ENCODE measurements at regions not wholly inside any gene's neighbourhood (a gene's known extent, or its start where the extent isn't known, plus 50 kb on each side); places are given as distances from the start of the nearest gene placed in this dataset.
"Not testable (repeated sequence)": the region's sequence is repeated elsewhere in the genome, so short reads cannot be mapped to it uniquely, and the experiment has no call there.

DNA sequence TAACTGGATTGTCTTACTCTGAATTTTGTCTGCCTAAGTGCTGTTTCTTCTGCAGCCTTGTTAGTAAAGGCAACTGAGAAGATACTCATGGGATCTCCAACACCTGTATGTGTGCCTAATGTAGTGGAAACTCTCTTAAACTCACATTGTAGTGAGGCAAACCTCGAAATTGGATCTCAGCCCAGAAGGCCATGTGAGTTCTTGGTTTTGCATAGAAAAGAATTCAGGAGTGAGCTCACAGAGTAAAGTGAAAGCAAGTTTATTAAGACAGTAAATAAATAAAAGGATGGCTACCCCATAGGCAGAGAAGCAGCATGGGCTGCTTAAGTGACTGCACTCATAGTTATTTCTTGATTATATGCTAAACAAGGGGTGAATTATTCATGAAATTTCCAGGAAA, 1344.7 kb downstream of the NCAM2 start:
- H3K27me3 ChIP-seq (ENCODE audit: control insufficient read depth, insufficient read depth, low read length): no peaks in the 10 kb centered on the region
- no peaks in the 10 kb centered on the region for H3K36me3 ChIP-seq (ENCODE audit: control insufficient read depth, insufficient read depth, low read length)
- H3K4me3 ChIP-seq (ENCODE audit: low read depth, low read length): no peak overlapping the region
- H3K9me3 ChIP-seq (ENCODE audit: control insufficient read depth, insufficient read depth, low read length): peaks cover 30% of the 10 kb centered on the region
- H3K9ac ChIP-seq (ENCODE audit: low read depth, low read length): no peak overlapping the region
- H3K4me1 ChIP-seq (ENCODE audit: control insufficient read depth, insufficient read depth, low read length): 0 out of 2 replicates have a peak, but pooled peaks cover 13% of the 10 kb centered on the region
- H3K27ac ChIP-seq (ENCODE audit: low read depth, low read length): no peak overlapping the region

GRCh38 chr21:22343303-22343702, 1345.1 kb downstream of the NCAM2 start:
- 0 out of 2 replicates have a peak, but pooled peaks cover 13% of the 10 kb centered on the region for H3K4me1 ChIP-seq (ENCODE audit: control insufficient read depth, insufficient read depth, low read length)
- H3K9ac ChIP-seq (ENCODE audit: low read depth, low read length): no peak overlapping the region
- no peaks in the 10 kb centered on the region for H3K36me3 ChIP-seq (ENCODE audit: control insufficient read depth, insufficient read depth, low read length)
- H3K27me3 ChIP-seq (ENCODE audit: control insufficient read depth, insufficient read depth, low read length): no peaks in the 10 kb centered on the region
- no peak overlapping the region for H3K4me3 ChIP-seq (ENCODE audit: low read depth, low read length)
- peaks cover 26% of the 10 kb centered on the region for H3K9me3 ChIP-seq (ENCODE audit: control insufficient read depth, insufficient read depth, low read length)
- H3K27ac ChIP-seq (ENCODE audit: low read depth, low read length): no peak overlapping the region

GRCh38 chr21:22343721-22344120, 1345.5 kb downstream of the NCAM2 start:
- Histone ChIP-seq H3K27ac (ENCODE audit: low read depth, low read length) (no peak overlapping the region), H3K9ac (ENCODE audit: low read depth, low read length) (no peak overlapping the region), H3K9me3 (ENCODE audit: control insufficient read depth, insufficient read depth, low read length) (peaks cover 23% of the 10 kb centered on the region)

GRCh38 chr21:22345624-22346023, 1347.4 kb downstream of the NCAM2 start:
- Histone ChIP-seq H3K4me1 (ENCODE audit: control insufficient read depth, insufficient read depth, low read length) (0 out of 2 replicates have a peak, but pooled peaks cover 13% of the 10 kb centered on the region), H3K27me3 (ENCODE audit: control insufficient read depth, insufficient read depth, low read length) (no peaks in the 10 kb centered on the region), H3K36me3 (ENCODE audit: control insufficient read depth, insufficient read depth, low read length) (no peaks in the 10 kb centered on the region), H3K27ac (ENCODE audit: low read depth, low read length) (no peak overlapping the region), H3K4me3 (ENCODE audit: low read depth, low read length) (no peak overlapping the region), H3K9ac (ENCODE audit: low read depth, low read length) (no peak overlapping the region), H3K9me3 (ENCODE audit: control insufficient read depth, insufficient read depth, low read length) (peaks cover 7% of the 10 kb centered on the region)

More at GRCh38 chr21:22343721-22344120, 1345.5 kb downstream of the NCAM2 start:
- H3K4me3 ChIP-seq (ENCODE audit: low read depth, low read length): no peak overlapping the region
- H3K4me1 ChIP-seq (ENCODE audit: control insufficient read depth, insufficient read depth, low read length): 0 out of 2 replicates have a peak, but pooled peaks cover 13% of the 10 kb centered on the region
- H3K36me3 ChIP-seq (ENCODE audit: control insufficient read depth, insufficient read depth, low read length): no peaks in the 10 kb centered on the region
- no peaks in the 10 kb centered on the region for H3K27me3 ChIP-seq (ENCODE audit: control insufficient read depth, insufficient read depth, low read length)

DNA sequence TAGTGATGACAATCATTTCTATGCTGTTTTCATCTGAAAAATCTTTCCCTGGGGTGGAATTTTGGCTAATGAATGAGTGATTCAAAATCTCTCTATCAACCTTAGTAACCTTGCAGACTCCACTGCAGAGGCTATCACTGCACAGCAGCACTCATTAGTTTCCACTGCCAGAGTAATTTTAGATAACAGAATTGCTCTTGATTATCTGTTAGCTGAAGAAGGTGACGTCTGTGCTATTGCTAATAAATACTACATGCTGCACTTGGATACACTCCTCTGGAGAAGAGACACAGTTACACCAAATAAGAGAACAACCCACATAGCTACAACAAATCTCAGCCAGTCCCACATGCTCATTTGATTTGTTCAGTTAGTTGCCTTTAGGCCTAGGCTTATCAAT, 1348.4 kb downstream of the NCAM2 start:
- H3K36me3 ChIP-seq (ENCODE audit: control insufficient read depth, insufficient read depth, low read length): no peaks in the 10 kb centered on the region
- H3K4me3 ChIP-seq (ENCODE audit: low read depth, low read length): no peak overlapping the region
- H3K27me3 ChIP-seq (ENCODE audit: control insufficient read depth, insufficient read depth, low read length): no peaks in the 10 kb centered on the region
- H3K9ac ChIP-seq (ENCODE audit: low read depth, low read length): no peak overlapping the region
- H3K27ac ChIP-seq (ENCODE audit: low read depth, low read length): no peak overlapping the region
- 0 out of 2 replicates have a peak, but pooled peaks cover 13% of the 10 kb centered on the region for H3K4me1 ChIP-seq (ENCODE audit: control insufficient read depth, insufficient read depth, low read length)
- H3K9me3 ChIP-seq (ENCODE audit: control insufficient read depth, insufficient read depth, low read length): no peaks in the 10 kb centered on the region

- Histone ChIP-seq H3K9me3 (ENCODE audit: control insufficient read depth, insufficient read depth, low read length) (peaks cover 6% of the 10 kb centered on the region), H3K4me1 (ENCODE audit: control insufficient read depth, insufficient read depth, low read length) (0 out of 2 replicates have a peak, but pooled peaks cover under 1% of the 10 kb centered on the region)
Measured at GRCh38 chr21:22351076-22351475, 1352.9 kb downstream of the NCAM2 start.

GRCh38 chr21:22352088-22352487, 1353.9 kb downstream of the NCAM2 start:
- Histone ChIP-seq H3K9me3 (ENCODE audit: control insufficient read depth, insufficient read depth, low read length) (peaks cover 6% of the 10 kb centered on the region), H3K4me3 (ENCODE audit: low read depth, low read length) (no peak overlapping the region), H3K27me3 (ENCODE audit: control insufficient read depth, insufficient read depth, low read length) (no peaks in the 10 kb centered on the region), H3K4me1 (ENCODE audit: control insufficient read depth, insufficient read depth, low read length) (0 out of 2 replicates have a peak, but pooled peaks cover 6% of the 10 kb centered on the region), H3K9ac (ENCODE audit: low read depth, low read length) (no peak overlapping the region), H3K36me3 (ENCODE audit: control insufficient read depth, insufficient read depth, low read length) (no peaks in the 10 kb centered on the region), H3K27ac (ENCODE audit: low read depth, low read length) (no peak overlapping the region)

More at GRCh38 chr21:22351076-22351475, 1352.9 kb downstream of the NCAM2 start:
- Histone ChIP-seq H3K27ac (ENCODE audit: low read depth, low read length) (no peak overlapping the region), H3K9ac (ENCODE audit: low read depth, low read length) (no peak overlapping the region), H3K4me3 (ENCODE audit: low read depth, low read length) (no peak overlapping the region), H3K27me3 (ENCODE audit: control insufficient read depth, insufficient read depth, low read length) (no peaks in the 10 kb centered on the region), H3K36me3 (ENCODE audit: control insufficient read depth, insufficient read depth, low read length) (no peaks in the 10 kb centered on the region)

DNA sequence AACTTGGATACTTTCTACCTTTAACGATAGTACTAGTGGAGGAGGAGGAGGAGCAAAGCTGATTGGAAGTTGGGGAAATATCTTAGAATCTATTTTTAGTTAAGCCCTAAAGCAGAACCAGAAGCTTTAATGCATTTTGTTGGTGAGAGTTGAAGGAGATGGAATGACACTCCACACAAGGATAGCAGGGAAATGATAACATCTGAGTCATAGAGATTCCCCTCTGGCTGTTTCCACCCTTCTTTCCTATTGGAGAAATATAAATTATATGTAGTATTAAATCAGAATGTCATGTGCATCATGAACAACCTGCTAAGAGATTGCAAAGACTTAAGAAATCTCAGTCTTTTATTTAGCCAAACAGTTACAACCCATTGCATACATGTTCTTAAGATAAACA, 1357.7 kb downstream of the NCAM2 start:
- 0 out of 2 replicates have a peak, but pooled peaks cover 6% of the 10 kb centered on the region for H3K4me1 ChIP-seq (ENCODE audit: control insufficient read depth, insufficient read depth, low read length)
- H3K36me3 ChIP-seq (ENCODE audit: control insufficient read depth, insufficient read depth, low read length): no peaks in the 10 kb centered on the region
- H3K4me3 ChIP-seq (ENCODE audit: low read depth, low read length): no peak overlapping the region
- H3K27ac ChIP-seq (ENCODE audit: low read depth, low read length): no peak overlapping the region
- H3K9me3 ChIP-seq (ENCODE audit: control insufficient read depth, insufficient read depth, low read length): peaks cover 6% of the 10 kb centered on the region
- H3K27me3 ChIP-seq (ENCODE audit: control insufficient read depth, insufficient read depth, low read length): no peaks in the 10 kb centered on the region
- H3K9ac ChIP-seq (ENCODE audit: low read depth, low read length): no peak overlapping the region

- H3K4me1 ChIP-seq (ENCODE audit: control insufficient read depth, insufficient read depth, low read length): 0 out of 2 replicates have a peak, but pooled peaks cover 6% of the 10 kb centered on the region
- H3K9ac ChIP-seq (ENCODE audit: low read depth, low read length): no peak overlapping the region
- no peaks in the 10 kb centered on the region for H3K27me3 ChIP-seq (ENCODE audit: control insufficient read depth, insufficient read depth, low read length)
- H3K9me3 ChIP-seq (ENCODE audit: control insufficient read depth, insufficient read depth, low read length): peaks cover 6% of the 10 kb centered on the region
- no peak overlapping the region for H3K27ac ChIP-seq (ENCODE audit: low read depth, low read length)
- no peak overlapping the region for H3K4me3 ChIP-seq (ENCODE audit: low read depth, low read length)
- H3K36me3 ChIP-seq (ENCODE audit: control insufficient read depth, insufficient read depth, low read length): no peaks in the 10 kb centered on the region
Measured at GRCh38 chr21:22356663-22357062, 1358.5 kb downstream of the NCAM2 start.

DNA sequence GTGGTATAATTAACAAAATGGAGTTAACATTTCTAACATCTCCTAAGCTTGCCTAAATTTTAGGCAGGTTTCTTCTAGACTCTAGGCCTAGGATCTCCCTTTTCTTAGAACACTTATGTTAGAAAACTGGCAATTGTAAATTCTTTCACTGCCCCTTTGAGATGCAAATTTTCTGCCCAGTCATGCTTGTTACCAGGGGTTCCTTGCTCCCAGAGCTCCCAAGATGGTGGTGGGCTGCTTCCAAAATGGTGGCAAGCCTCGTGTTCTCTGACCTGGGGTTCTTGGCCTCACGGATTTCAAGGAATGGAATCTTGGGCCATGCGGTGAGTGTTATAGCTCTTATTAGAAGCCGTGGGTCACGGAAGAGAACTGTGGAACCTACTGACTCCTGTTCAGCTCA, 1361.4 kb downstream of the NCAM2 start:
- H3K36me3 ChIP-seq (ENCODE audit: control insufficient read depth, insufficient read depth, low read length); H3K27ac ChIP-seq (ENCODE audit: low read depth, low read length); H3K9ac ChIP-seq (ENCODE audit: low read depth, low read length); H3K4me3 ChIP-seq (ENCODE audit: low read depth, low read length); H3K27me3 ChIP-seq (ENCODE audit: control insufficient read depth, insufficient read depth, low read length); H3K4me1 ChIP-seq (ENCODE audit: control insufficient read depth, insufficient read depth, low read length): not testable (repeated sequence)
- H3K9me3 ChIP-seq (ENCODE audit: control insufficient read depth, insufficient read depth, low read length): peaks cover 18% of the 10 kb centered on the region

- H3K9me3 ChIP-seq (ENCODE audit: control insufficient read depth, insufficient read depth, low read length): peaks cover 12% of the 10 kb centered on the region; the same call in 1 of the 2 replicates
- no peak overlapping the region for H3K27ac ChIP-seq (ENCODE audit: low read depth, low read length)
- H3K9ac ChIP-seq (ENCODE audit: low read depth, low read length): no peak overlapping the region
- H3K36me3 ChIP-seq (ENCODE audit: control insufficient read depth, insufficient read depth, low read length): no peaks in the 10 kb centered on the region
- no peaks in the 10 kb centered on the region for H3K4me1 ChIP-seq (ENCODE audit: control insufficient read depth, insufficient read depth, low read length)
- H3K4me3 ChIP-seq (ENCODE audit: low read depth, low read length): no peak overlapping the region
- H3K27me3 ChIP-seq (ENCODE audit: control insufficient read depth, insufficient read depth, low read length): no peaks in the 10 kb centered on the region
Measured at GRCh38 chr21:22363504-22363903, 1365.3 kb downstream of the NCAM2 start.
